NCI-H510A treated with DMSO at 0.1 percent for 48 hours (cell line): ENCODE measurements at regions not wholly inside any gene's neighbourhood (a gene's known extent, or its start where the extent isn't known, plus 50 kb on each side); places are given as distances from the start of the nearest gene placed in this dataset.

Source experiments
- DNase-seq: peaks from one replicate; lab custom pipeline; 2025; lab: John Stamatoyannopoulos, UW

DNA sequence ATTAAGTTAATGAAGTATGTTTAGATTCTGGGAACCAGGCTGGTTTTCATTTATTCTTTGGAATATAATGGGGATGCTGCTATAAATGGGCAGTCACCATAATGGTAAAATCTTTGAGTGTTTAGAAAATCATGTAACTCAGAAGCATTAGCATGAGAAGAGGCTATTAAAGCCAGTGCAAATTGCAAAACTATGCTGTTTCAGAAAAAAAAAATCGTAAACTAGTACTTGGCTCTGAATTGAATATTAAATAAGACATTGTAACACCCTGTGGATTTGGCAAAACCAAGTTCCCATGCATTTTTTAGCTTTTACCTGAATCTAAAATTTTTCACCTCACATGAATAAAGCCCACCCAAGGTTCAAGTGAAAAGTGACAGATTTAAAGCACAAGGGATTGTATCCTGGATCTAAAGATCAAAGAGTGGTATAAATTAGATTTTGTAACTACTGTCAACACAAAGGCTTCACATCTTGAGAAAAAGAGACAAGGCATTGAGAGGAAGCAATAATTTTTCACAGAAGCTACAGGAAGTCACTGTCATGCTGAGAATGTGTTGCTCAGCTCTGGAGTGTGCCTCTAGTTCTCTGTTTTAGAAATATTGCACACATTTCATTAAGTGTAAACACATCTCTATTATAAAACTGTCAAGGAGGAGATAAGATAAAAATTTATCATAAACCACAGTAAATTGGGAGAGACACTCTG is 142.2 kb downstream of the ABCA8 start:
- DNase-seq, result no peak

DNA sequence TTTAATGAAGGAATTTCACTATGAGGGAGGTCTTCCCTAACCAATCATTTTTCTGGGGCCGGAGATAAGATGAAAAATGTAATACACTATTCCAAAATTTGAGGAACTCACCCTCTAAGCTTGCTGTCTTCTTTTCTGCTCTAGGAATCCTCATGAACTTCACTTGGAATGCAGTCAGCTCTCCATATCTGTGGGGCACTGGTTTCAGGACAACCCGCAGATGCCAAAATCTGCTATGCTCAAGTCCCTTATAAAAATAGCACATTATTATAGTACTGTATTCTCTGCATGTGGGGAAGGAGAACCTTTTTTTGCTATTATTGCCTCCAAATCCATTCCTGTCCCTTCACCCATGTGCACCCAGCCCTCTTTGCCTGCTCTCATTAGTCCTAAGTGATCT is 146.0 kb downstream of the ABCA8 start:
- DNase-seq, result no peak

GRCh38 chr17:68807998-68808772 is 147.0 kb downstream of the ABCA8 start:
- no peak for DNase-seq

DNA sequence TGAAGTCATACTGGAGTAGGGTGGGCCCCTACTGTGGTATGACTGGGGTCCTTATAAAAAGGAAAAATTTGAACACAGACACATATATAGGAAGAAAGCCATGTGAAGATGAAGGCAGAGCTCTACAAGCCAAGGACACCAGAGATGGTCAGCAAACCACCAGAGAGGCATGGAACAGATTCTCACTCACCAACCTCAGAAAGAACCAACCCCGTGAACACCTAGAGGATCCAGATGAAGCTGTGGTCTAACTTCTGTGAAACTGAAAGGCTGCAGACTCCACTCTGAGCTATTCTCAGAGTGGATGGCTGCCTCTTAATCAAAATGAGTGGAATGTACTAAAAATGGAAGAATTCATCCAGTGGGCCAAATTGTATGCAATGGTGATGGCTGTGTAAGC is 149.6 kb downstream of the ABCA8 start:
- no peak for DNase-seq

GRCh38 chr17:68804777-68805520 is 150.2 kb downstream of the ABCA8 start:
- DNase-seq, result no peak

- no peak for DNase-seq
Measured at GRCh38 chr17:68803164-68803929, 151.8 kb downstream of the ABCA8 start.

DNA sequence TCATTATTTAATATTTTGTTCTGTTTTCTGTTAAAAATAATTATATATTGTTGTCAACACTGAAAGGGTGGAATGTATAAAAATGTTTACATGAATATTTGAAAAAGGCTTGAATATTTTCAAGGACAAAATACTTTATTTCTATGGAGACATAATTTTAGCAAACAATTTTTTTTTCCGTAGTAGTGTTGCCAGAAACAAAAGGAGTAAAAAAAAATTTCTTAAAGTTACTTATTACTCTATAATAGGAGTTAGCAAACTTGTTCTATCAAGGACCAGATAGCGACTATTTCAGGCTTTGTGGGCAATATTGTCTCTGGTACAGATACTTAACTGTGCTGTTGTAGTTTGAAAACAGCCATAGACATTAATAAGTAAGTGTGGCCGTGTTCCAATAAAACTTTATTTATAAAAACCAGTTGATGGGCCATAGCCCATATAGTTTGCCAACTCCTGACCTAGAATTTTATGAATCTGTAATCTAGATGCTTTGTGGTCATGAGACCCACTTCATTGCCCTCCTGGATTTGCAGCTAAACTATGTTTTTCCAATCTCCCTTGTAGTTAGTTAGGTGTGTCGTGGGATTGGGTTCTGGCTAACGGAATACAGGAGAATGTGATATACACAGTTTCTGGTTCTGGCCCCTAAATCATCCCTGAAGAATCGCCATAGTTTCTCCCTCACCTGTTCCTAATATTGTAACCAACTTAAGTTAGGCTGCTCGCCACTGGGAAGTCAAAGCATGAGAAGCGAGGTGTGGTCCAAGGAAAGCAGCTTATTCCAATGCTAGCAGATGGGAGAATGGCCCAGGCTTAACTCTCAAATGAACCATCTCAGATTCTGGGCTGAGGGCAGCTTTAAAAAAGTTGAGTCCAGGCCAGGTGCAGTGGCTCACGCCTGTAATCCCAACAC is 153.6 kb downstream of the ABCA8 start:
- DNase-seq, result no peak

- DNase-seq, result no peak
Measured at GRCh38 chr17:68800751-68801150, 154.4 kb downstream of the ABCA8 start.

GRCh38 chr17:68794636-68795434 is 160.4 kb downstream of the ABCA8 start:
- DNase-seq, result no peak

GRCh38 chr17:68792873-68793272 is 162.3 kb downstream of the ABCA8 start:
- no peak for DNase-seq

DNA sequence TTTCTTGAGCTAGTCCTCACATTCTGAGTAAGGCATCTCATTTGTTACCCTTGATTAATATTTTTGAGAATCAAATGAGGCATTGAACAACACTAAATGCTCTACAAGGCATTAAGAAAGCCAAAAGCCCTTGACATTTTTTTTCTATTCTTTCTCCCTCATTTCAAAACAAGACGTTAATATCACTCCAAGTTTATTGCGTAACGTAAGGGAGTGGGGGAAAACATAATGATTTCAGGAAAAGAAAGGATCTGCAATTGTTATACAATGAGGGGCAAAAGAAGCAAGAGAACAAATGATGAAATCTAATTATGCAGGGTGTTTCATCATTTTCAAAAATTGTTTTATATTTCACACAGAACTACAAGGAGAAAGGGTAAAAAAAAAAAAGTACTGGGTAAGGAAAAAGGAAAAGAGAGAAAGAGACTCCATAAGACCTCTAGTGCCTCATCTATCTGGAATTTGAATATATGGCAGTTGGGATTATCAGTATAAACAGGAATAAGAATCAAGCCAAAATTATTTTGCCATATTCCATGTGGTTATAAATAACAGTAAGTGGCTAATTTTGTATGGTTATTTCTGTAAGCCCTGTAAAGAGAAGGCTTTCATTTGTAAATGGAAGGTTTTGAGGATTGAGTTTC is 163.0 kb downstream of the ABCA8 start:
- DNase-seq, result no peak

- DNase-seq, result no peak
Measured at GRCh38 chr17:68790931-68791330, 164.3 kb downstream of the ABCA8 start.

DNA sequence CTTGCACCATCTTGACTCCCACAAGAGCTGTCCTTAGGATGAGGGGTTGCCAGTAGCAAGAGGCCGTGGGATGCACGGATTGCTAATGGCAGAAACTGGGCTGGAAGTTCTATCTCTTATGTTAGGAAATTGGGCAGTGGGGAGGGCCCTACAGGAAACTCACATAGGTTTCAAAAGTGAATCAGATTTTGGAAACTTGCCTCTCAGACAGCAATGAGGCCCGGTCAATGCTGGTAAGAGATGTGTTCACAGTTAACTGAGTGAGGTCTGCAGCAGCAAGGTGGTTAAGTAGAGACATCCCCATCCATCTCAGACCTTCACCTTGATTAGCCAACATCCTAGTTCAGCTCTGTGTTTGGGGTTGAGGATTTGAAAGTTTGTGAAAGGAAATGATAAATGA is 164.7 kb downstream of the ABCA8 start:
- no peak for DNase-seq

- DNase-seq, result no peak
Measured at GRCh38 chr17:68789203-68789962, 165.8 kb downstream of the ABCA8 start.

DNA sequence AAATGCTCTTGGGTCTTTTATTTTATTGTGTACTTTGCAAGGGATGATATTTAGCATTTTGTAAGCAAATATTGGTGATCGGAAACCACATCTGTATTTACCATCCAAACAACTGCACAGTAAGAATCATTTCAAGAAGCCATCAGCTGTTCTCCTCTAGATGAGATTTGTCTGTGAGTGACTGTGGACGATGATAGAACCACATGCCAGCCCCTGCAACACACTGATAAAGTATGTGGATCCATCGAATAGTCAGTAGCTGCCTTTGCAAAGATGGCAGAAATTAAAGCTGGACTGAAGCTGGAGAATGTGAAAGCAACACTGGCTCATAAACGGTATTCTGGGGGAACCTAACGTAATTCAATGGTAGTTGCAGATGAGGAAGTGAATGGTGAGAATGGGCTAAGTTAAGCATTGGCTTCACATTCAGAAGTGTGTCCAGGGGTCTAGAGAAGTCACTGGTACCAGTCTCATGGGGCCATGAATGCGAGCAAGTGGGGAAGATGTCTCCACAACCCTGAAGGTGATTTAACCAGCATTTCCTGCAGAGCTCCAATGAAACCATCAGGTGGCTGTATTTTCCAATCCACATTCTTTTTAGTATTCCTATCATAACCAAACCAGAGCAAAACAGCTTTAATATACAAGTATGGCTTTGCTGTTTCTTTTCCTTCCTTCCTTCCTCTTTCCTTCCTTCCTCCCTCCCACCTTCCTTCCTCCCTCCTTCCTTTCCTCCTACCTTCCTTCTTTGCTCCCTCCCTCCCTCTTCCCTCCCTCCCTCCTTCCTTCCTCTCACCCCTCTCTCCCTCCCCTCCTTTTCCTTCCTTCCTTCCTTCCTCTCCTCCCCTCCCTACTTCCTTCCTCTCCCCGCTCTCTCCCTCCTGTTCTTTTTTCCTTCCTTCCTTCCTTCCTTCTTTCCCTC is 169.4 kb downstream of the ABCA8 start:
- DNase-seq, result no peak

- DNase-seq, result no peak
Measured at GRCh38 chr17:68784431-68784830, 170.8 kb downstream of the ABCA8 start.

DNA sequence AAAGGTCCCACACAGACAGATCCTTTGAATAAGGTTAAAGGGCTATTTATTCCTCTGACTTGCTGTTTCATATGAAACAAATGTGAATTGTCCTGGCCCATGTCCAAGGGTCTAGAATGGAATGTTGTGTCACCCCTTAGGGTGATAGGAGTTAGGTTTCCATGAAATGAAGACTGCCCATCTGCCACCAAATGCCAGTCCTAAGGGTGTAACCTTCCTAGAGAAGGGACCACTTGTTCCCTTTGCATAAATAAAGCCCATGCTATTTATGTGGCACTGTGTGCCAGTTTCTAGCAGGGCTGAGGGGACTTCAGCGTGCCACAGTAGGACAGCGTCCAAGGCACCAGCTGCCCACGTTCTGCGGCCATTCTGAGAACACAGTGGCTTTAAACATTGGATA is 171.3 kb downstream of the ABCA8 start:
- DNase-seq, result no peak

DNA sequence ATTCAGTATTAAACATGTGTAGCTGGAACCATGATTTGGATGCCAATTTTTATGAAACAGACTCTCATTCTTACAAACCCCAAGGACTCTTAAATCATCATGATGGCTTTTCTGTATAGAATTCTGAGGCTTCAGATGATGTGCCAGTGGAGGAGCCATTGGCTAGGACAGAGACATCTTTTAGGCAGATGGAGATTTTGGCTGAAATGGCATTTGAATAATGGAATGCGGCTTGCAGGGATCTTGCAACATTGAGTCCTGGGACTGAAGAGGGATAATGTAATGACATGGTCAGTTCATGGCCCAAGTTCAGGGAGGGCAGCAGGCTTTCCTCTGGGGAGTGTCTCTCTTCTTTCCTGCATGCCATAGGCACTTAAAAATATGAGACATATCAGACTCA is 172.4 kb downstream of the ABCA8 start:
- DNase-seq, result no peak
